ENCODE measurements at regions not wholly inside any gene's neighbourhood (a gene's known extent, or its start where the extent isn't known, plus 50 kb on each side); places are given as distances from the start of the nearest gene placed in this dataset.

GRCh38 chr2:145691659-145692058 is 1171.7 kb upstream of the ZEB2 start:
- no peak overlapping the region for H3K4me3 ChIP-seq (replicated peaks; ENCODE audit: low read depth, low read length)
- TF ChIP-seq CTCF (IDR thresholded peaks at IDR 0.05; ENCODE audit: low read depth, low read length, missing control alignments): no peak
- DNase-seq (ENCODE audit: extremely low read depth, low read depth): no peak

GRCh38 chr2:145690183-145690778 is 1170.4 kb upstream of the ZEB2 start:
- no peak overlapping the region for H3K4me3 ChIP-seq (replicated peaks; ENCODE audit: low read depth, low read length)
- no peak for TF ChIP-seq CTCF (IDR thresholded peaks at IDR 0.05; ENCODE audit: low read depth, low read length, missing control alignments)

GRCh38 chr2:145689277-145689676 is 1169.4 kb upstream of the ZEB2 start:
- TF ChIP-seq CTCF (IDR thresholded peaks at IDR 0.05; ENCODE audit: low read depth, low read length, missing control alignments): no peak
- DNase-seq (ENCODE audit: extremely low read depth, low read depth): no peak
- no peak overlapping the region for H3K4me3 ChIP-seq (replicated peaks; ENCODE audit: low read depth, low read length)

More at GRCh38 chr2:145690183-145690778, 1170.4 kb upstream of the ZEB2 start:
- no peak for DNase-seq (ENCODE audit: extremely low read depth, low read depth)

- DNase-seq (ENCODE audit: extremely low read depth, low read depth): no peak
- no peak for TF ChIP-seq CTCF (IDR thresholded peaks at IDR 0.05; ENCODE audit: low read depth, low read length, missing control alignments)
- H3K4me3 ChIP-seq (replicated peaks; ENCODE audit: low read depth, low read length): no peak overlapping the region
Measured at GRCh38 chr2:145688156-145688555, 1168.2 kb upstream of the ZEB2 start.

- H3K4me3 ChIP-seq (replicated peaks; ENCODE audit: low read depth, low read length): no peak overlapping the region
- no peak for TF ChIP-seq CTCF (IDR thresholded peaks at IDR 0.05; ENCODE audit: low read depth, low read length, missing control alignments)
- DNase-seq (ENCODE audit: extremely low read depth, low read depth): no peak
Measured at GRCh38 chr2:145687442-145688134, 1167.7 kb upstream of the ZEB2 start.

- H3K4me3 ChIP-seq (replicated peaks; ENCODE audit: low read depth, low read length): no peak overlapping the region
- TF ChIP-seq CTCF (IDR thresholded peaks at IDR 0.05; ENCODE audit: low read depth, low read length, missing control alignments): no peak
- no peak for DNase-seq (ENCODE audit: extremely low read depth, low read depth)
Measured at GRCh38 chr2:145685383-145686050, 1165.6 kb upstream of the ZEB2 start.

All from HFF-Myc (cell line).